ENCODE measurements at regions not wholly inside any gene's neighbourhood (a gene's known extent, or its start where the extent isn't known, plus 50 kb on each side); places are given as distances from the start of the nearest gene placed in this dataset.
"Not testable (repeated sequence)": the region's sequence is repeated elsewhere in the genome, so short reads cannot be mapped to it uniquely, and the experiment has no call there.

- in situ Hi-C loops (cut with HindIII; ENCODE audit: low pct_ligation_motif_present, low pct_unique_long_range_greater_than_20kb, low sequenced_read_pairs), result no loop called here
- DNase-seq, result no peak
These were observed 50.5 kb upstream of the PRNP start for GRCh38 chr20:4635781-4636180.

DNA sequence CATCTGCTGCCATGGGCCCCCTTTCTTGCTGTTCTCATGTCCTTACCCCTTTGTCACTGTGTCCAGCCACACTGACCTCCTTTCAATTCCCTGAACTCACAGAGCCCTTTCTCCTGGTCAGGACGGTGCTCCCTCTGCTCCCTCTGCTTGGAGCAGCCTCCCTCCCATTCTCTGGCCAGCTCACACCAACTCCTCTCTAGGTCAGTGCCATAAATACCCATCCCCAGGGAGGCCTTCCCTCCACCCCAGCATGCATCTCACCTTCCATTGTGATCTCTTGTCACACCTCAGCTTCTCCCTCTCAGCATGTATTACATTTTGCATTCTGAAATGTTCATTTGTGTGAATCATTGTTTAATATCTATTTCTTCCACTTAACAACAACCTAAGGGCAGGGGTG lies 50.9 kb upstream of the PRNP start:
- no peak for DNase-seq
- in situ Hi-C loops (cut with HindIII; ENCODE audit: low pct_ligation_motif_present, low pct_unique_long_range_greater_than_20kb, low sequenced_read_pairs), result no loop called here

- in situ Hi-C loops (cut with HindIII; ENCODE audit: low pct_ligation_motif_present, low pct_unique_long_range_greater_than_20kb, low sequenced_read_pairs), result no loop called here
- peak; percentile 85 for DNase-seq
These were observed 52.5 kb upstream of the PRNP start for GRCh38 chr20:4633780-4634179.

DNA sequence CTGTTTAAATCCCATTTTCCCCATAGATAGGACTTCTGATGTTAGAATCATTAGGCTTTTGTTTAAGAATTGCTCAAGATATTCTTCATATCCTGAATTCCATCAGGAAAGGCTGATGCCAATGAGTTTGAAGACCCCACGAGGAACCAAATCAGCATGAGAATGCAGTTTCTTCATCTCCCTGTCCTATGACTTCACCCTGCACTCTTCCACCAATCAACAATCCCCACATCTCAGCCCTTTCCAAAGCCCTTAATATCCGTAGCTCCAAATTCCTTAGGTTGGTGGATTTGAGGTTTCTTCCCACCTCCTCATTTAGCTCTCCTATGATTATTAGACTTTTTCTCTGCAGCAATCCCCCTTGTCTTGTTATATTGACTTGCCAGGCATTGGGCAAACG lies 52.9 kb upstream of the PRNP start:
- no peak for DNase-seq
- in situ Hi-C loops (cut with HindIII; ENCODE audit: low pct_ligation_motif_present, low pct_unique_long_range_greater_than_20kb, low sequenced_read_pairs), result no loop called here

DNA sequence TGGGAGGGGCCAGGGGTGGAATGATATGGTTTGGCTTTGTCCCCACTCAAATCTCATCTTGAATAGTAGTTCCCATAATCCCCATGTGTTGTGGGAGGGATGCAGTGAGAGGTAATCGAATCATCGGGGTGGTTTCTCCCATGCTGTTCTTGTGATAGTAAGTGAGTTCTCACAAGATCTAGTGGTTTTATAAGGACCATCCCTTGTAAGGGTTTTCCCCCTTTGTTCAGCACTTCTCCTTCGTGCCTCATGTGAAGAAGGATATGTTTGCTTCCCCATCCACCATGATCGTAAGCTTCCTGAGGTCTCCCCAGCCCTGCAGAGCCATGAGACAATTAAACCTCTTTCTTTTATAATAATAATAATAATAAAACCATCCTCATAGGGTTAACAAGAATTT lies 53.4 kb upstream of the PRNP start:
- DNase-seq, result no peak
- in situ Hi-C loops (cut with HindIII; ENCODE audit: low pct_ligation_motif_present, low pct_unique_long_range_greater_than_20kb, low sequenced_read_pairs), result no loop called here

DNA sequence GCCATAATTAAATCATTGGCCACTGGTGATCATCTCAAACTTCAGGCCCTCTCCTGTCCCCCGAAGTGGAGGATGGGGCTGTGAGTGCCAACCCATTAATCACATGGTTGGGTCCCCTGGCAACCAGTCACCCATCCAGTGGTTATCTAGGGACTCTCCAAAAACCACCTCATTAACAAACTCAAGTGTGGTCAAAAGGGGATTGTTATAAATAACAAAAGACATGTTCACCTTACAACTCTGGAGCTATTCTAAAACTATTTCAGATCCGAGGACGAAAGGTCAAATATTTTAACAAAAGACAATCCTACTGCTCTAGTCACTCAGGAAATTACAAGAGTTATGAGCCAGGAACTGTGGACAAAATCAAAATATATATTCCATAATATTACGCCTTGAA lies 60.0 kb upstream of the PRNP start:
- in situ Hi-C loops (cut with HindIII; ENCODE audit: low pct_ligation_motif_present, low pct_unique_long_range_greater_than_20kb, low sequenced_read_pairs), result no loop called here
- DNase-seq, result no peak

- in situ Hi-C loops (cut with HindIII; ENCODE audit: low pct_ligation_motif_present, low pct_unique_long_range_greater_than_20kb, low sequenced_read_pairs), result no loop called here
- DNase-seq, result no peak
These were observed 60.6 kb upstream of the PRNP start for GRCh38 chr20:4625687-4626086.

DNA sequence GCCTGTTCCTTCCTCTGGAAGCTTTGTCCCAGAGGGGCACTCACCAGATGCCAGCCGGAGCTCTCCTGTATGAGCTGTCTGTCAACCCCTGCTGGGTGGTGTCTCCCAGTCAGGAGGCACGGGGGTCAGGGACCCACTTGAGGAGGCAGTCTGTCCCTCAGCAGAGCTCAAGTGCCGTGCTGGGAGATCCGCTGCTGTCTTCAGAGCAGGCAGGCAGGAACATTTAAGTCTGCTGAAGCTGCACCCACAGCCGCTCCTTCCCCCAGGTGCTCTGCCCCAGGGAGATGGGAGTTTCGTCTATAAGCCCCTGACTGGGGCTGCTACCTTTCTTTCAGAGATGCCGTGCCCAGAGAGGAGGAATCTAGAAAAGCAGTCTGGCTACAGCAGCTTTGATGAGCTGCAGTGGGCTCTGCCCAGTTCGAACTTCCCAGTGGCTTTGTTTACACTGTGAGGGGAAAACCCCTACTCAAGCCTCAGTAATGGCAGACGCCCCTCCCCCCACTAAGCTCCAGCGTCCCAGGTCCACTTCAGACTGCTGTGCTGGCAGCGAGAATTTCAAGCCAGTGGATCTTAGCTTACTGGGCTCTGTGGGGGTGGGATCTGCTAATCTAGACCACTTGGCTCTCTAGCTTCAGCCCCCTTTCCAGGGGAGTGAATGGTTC lies 61.5 kb upstream of the PRNP start:
- DNase-seq; in situ Hi-C loops (cut with HindIII; ENCODE audit: low pct_ligation_motif_present, low pct_unique_long_range_greater_than_20kb, low sequenced_read_pairs): not testable (repeated sequence)

GRCh38 chr20:4619144-4619543 lies 67.1 kb upstream of the PRNP start:
- in situ Hi-C loops (cut with HindIII; ENCODE audit: low pct_ligation_motif_present, low pct_unique_long_range_greater_than_20kb, low sequenced_read_pairs); DNase-seq: not testable (repeated sequence)

DNA sequence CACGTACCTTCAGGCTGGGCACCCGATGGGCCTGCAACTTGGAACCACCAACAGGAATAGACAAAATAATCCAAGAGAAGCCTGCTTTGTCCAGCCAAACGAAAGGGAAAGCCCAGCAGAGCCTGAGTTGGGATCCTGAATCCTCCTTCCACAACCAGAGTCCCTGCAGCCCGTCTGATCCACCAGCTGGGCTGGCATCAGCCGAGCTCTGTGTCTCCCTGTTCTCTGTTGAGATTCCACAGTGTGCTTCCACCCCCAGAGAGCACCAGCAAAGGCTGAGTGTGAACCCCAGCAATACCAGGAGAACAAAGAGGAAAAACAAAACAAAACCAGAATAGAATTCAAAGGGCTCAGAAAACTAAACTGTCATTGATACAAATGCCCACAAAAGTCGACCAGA lies 68.8 kb upstream of the PRNP start:
- in situ Hi-C loops (cut with HindIII; ENCODE audit: low pct_ligation_motif_present, low pct_unique_long_range_greater_than_20kb, low sequenced_read_pairs), result no loop called here
- no peak for DNase-seq

GRCh38 chr20:4617019-4617418 lies 69.2 kb upstream of the PRNP start:
- DNase-seq, result no peak
- in situ Hi-C loops (cut with HindIII; ENCODE audit: low pct_ligation_motif_present, low pct_unique_long_range_greater_than_20kb, low sequenced_read_pairs), result no loop called here

DNA sequence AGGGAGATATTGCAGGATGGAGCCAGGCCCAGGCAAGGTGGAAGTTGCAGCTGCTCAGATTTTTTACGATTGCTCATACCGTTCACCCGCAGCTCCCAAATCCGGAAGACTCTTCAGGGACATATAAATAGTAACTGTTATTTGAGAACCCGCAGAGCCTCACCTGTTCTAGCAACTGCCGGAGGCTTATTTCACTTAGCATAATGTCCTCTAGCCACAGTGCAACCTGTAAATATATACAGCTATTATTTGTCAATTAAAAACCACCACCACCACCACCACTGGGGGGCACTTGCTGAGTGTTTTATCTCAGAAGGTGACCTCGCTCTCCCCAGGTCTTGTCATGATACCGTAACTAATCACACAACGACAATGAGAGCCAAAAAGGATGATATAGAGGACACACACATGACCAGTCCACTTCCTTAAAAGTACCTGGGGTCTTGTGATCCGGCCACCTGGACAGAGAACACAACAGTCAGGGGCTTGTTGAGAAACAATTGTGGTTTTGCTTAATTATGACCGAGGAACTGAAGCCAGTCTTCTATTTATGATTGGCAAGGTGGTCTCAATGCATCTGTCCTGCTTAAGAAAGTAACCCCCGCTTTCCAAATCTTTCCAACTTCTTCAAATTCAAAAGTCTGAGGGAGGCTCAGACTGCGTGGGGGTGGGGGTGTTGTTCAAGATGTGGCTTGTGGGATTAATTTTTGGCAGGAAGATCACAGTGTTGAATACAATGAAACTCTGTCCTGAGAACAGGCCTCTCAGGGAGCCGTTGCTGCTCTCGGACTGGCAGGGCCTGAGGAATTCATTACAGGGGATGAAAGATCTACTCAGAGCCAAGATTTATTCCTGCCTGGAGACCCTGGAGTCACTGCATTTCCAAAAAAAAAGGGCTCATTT lies 72.3 kb upstream of the PRNP start:
- peak; percentile 36 for DNase-seq
- in situ Hi-C loops (cut with HindIII; ENCODE audit: low pct_ligation_motif_present, low pct_unique_long_range_greater_than_20kb, low sequenced_read_pairs), result no loop called here

DNA sequence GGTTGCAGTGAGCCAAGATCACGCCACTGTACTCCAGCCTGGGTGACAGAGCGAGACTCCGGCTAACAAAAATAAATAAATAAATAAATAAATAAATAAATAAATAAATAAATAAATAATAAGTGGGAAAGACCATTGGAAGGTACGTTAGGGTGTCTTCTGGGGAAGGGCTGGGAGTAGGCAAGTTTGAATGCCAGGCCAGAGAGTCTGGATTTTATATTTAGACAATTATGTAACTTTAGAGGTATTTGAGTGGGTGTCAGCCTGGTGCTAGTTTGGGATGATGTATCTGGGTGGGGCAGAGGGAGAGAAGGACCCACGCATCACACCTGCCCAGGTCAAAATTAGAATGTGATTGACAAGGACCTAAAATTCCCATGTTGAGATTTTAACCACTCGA lies 73.1 kb upstream of the PRNP start:
- DNase-seq, result no peak
- in situ Hi-C loops (cut with HindIII; ENCODE audit: low pct_ligation_motif_present, low pct_unique_long_range_greater_than_20kb, low sequenced_read_pairs), result no loop called here

- DNase-seq, result no peak
- in situ Hi-C loops (cut with HindIII; ENCODE audit: low pct_ligation_motif_present, low pct_unique_long_range_greater_than_20kb, low sequenced_read_pairs), result no loop called here
These were observed 75.4 kb upstream of the PRNP start for GRCh38 chr20:4610871-4611270.

- in situ Hi-C loops (cut with HindIII; ENCODE audit: low pct_ligation_motif_present, low pct_unique_long_range_greater_than_20kb, low sequenced_read_pairs), result no loop called here
- no peak for DNase-seq
These were observed 76.7 kb upstream of the PRNP start for GRCh38 chr20:4609511-4609910.

GRCh38 chr20:4608861-4609260 lies 77.4 kb upstream of the PRNP start:
- DNase-seq, result no peak
- in situ Hi-C loops (cut with HindIII; ENCODE audit: low pct_ligation_motif_present, low pct_unique_long_range_greater_than_20kb, low sequenced_read_pairs), result no loop called here

DNA sequence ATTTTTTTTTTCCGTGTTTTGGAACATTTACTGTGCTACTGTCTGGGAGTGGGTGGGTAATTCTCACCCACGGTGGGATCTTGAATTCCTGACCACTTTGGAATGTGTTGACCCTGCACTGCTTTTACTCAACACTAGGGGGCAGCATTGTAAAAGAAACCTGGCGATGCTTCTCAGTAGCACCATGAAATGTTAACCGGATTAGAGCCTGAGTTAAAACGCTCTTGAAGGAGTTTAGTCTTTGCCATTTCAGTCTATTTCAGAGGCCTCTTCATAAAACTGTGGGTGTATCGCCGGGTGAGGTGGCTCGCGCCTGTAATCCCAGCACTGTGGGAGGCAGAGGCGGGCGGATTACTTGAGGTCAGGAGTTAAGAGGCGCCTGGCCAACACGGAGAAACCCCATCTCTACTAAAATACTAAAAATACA lies 79.0 kb upstream of the PRNP start:
- in situ Hi-C loops (cut with HindIII; ENCODE audit: low pct_ligation_motif_present, low pct_unique_long_range_greater_than_20kb, low sequenced_read_pairs), result no loop called here
- DNase-seq, result peak; percentile 52

DNA sequence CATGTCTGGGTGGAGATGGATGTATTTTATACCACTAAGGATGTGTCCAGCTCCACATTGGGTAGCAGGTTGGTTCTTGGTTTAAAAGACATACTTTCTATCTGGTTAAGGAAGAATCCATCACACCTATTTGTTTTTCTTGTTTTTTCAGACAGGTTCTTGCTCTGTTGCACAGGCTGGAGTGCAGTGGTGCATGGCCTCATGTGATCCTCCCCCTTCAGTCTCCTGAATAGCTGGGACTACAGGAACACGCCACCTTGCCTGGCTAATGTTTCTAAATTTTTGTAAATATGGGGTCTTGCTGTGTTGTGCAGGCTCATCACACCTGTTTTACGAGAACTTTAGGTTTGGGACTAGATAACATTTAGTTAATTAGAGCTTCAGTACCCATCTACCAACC lies 80.2 kb upstream of the PRNP start:
- in situ Hi-C loops (cut with HindIII; ENCODE audit: low pct_ligation_motif_present, low pct_unique_long_range_greater_than_20kb, low sequenced_read_pairs), result no loop called here
- no peak for DNase-seq

DNA sequence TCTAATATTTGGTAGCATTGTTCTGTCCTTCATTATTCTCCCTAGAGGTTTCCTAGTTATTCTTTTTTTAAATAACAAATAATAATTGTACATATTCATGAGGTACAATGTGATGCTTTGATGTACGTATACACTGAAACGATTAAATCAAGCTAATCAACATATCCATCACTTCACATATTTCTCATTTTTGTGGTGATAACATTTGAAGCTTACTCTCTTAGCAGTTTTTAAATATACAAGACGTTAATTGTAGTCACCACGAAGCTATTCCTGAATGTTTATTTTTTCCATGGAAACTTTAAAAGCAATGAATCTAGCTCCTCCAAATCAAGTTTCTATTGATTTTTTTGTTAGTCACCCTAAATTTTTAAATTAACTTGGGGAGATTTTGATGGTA lies 81.1 kb upstream of the PRNP start:
- DNase-seq, result no peak
- in situ Hi-C loops (cut with HindIII; ENCODE audit: low pct_ligation_motif_present, low pct_unique_long_range_greater_than_20kb, low sequenced_read_pairs), result no loop called here

DNA sequence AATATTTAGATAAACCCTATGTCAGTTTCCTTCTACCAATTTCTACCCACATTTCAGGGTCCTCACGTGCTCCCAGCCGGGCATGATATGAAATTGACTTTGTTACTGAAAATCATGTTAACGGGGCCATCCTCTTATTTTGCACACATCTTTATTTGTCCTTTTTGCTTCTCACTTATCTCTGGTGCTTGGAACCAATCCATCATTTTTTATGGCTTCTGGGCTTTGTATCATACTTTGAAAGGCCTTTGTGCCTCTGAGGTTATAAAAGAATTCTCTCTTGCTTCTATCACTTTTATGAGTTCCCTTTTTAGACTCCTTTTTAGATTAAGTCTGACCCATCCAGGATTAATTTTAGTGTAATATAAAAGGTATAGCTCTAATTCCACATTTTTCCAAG lies 81.7 kb upstream of the PRNP start:
- in situ Hi-C loops (cut with HindIII; ENCODE audit: low pct_ligation_motif_present, low pct_unique_long_range_greater_than_20kb, low sequenced_read_pairs), result no loop called here
- DNase-seq, result no peak
